GM12878 (cell line): ENCODE measurements at regions not wholly inside any gene's neighbourhood (a gene's known extent, or its start where the extent isn't known, plus 50 kb on each side); places are given as distances from the start of the nearest gene placed in this dataset.

ENCODE experiments used
- ATAC-seq: fragments of 200-7000 bp; cut with Tn5 transposase; 3 replicates; pipeline ENCODE4 v1.9.1; 2020; ENCODE audit warnings: mild to moderate bottlenecking, moderate library complexity
- BruUV-seq: library from RNA; stranded (reverse); fragments of 400-500 nt; replicated peaks from 2 replicates; lab custom pipeline; 2021; lab: Mats Ljungman, UMichigan
- CTCF ChIA-PET: fragments of 300-600 bp; sonication (Branson Sonifier 250); formaldehyde crosslinking; extraction: SDS; loops from one replicate; lab custom pipeline; 2021; ENCODE audit warnings: inconsistent platforms; lab: Yijun Ruan, JAX
- POLR2A ChIA-PET: fragments of 350-600 bp; formaldehyde crosslinking; extraction: SDS; loops from one replicate; lab custom pipeline; 2021; ENCODE audit warnings: inconsistent platforms; lab: Charles Lee
- RAD21 ChIA-PET: fragments of 300-600 bp; sonication (Branson Sonifier 250); formaldehyde crosslinking; loops from one replicate; lab custom pipeline; 2023; ENCODE audit warnings: antibody characterized with exemption; ENCODE audit not compliant: unreplicated experiment; lab: Charles Lee
- SMC1A ChIA-PET: fragments of 300-600 bp; sonication (Branson Sonifier 250); formaldehyde crosslinking; loops from one replicate; lab custom pipeline; 2023; ENCODE audit not compliant: unreplicated experiment, uncharacterized antibody; lab: Charles Lee
- DNase-seq: peaks from one replicate; pipeline ENCODE4 v3.0.0-alpha.2; 2011; ENCODE audit warnings: low read depth, low spot score
- FAIRE-seq: peaks from 3 replicates; lab custom pipeline; 2011; peaks lifted over from hg19 to GRCh38; lab: Jason Lieb, UNC
- H2AFZ ChIP-seq: 2 replicates; pipeline ENCODE4 v1.6.0; 2011; ENCODE audit warnings: low read depth, low read length, control low read depth; ENCODE audit not compliant: control insufficient read depth
- H3K27ac ChIP-seq: 2 replicates; pipeline ENCODE4 v1.5.1; 2011; ENCODE audit warnings: control low read depth; ENCODE audit not compliant: control insufficient read depth, insufficient read depth
- H3K27me3 ChIP-seq, 2 experiments: replicated peaks in 1 of 2; 2 replicates each; pipeline versions ENCODE4 v1.6.0 to v1.6.1; 2011; ENCODE audit warnings: low read length in 1 of 2; ENCODE audit not compliant: control insufficient read depth in 2 of 2, insufficient read depth in 2 of 2
- H3K36me3 ChIP-seq, 2 experiments: 2 replicates each; pipeline ENCODE4 v1.5.1; 2011; ENCODE audit warnings: low read length in 1 of 2; ENCODE audit not compliant: control insufficient read depth in 2 of 2, insufficient read depth in 2 of 2
- H3K4me1 ChIP-seq: 2 replicates; pipeline ENCODE4 v1.6.1; 2011; ENCODE audit warnings: mild to moderate bottlenecking, low read length, moderate library complexity, mixed read lengths; ENCODE audit not compliant: control insufficient read depth, insufficient read depth
- H3K4me2 ChIP-seq: 2 replicates; pipeline ENCODE4 v1.6.0; 2011; ENCODE audit warnings: control low read depth; ENCODE audit not compliant: control insufficient read depth, insufficient read depth
- H3K4me3 ChIP-seq: fragments of 200-600 bp; sonication (generic); 2 replicates; pipeline ENCODE4 v1.5.1; 2016
- H3K79me2 ChIP-seq: 2 replicates; pipeline ENCODE4 v1.6.0; 2011; ENCODE audit warnings: low read length; ENCODE audit not compliant: control insufficient read depth, insufficient read depth
- H3K9ac ChIP-seq: 2 replicates; pipeline ENCODE4 v1.8.0; 2011; ENCODE audit warnings: low read length, control low read depth, mixed read lengths; ENCODE audit not compliant: control insufficient read depth, insufficient read depth
- H3K9me3 ChIP-seq: replicated peaks from 3 replicates; pipeline ENCODE4 v1.5.1; 2011; ENCODE audit warnings: mild to moderate bottlenecking, low read length; ENCODE audit not compliant: control insufficient read depth, insufficient read depth
- H4K20me1 ChIP-seq: 2 replicates; pipeline ENCODE4 v1.6.0; 2011; ENCODE audit not compliant: control insufficient read depth, insufficient read depth
- CREM ChIP-seq: IDR thresholded peaks from 2 replicates; pipeline ENCODE4 v1.6.1; 2014; ENCODE audit warnings: antibody characterized with exemption, low read depth
- GATAD2B ChIP-seq: fragments of 450-650 bp; conservative IDR thresholded peaks from 2 replicates; pipeline ENCODE4 v1.6.1; 2017; ENCODE audit warnings: low read depth, mild to moderate bottlenecking, moderate library complexity
- HCFC1 ChIP-seq: fragments of 150-350 bp; IDR thresholded peaks from 2 replicates; pipeline ENCODE4 v1.6.1; 2014; ENCODE audit warnings: low read length
- NR2F1 ChIP-seq: fragments of 450-650 bp; conservative IDR thresholded peaks from 2 replicates; pipeline ENCODE4 v1.6.1; 2017; ENCODE audit warnings: mild to moderate bottlenecking
- ZZZ3 ChIP-seq: IDR thresholded peaks from 2 replicates; pipeline ENCODE4 v1.6.1; 2011; ENCODE audit warnings: low read depth; ENCODE audit not compliant: control insufficient read depth, insufficient read length
- WGBS: methylation state at CpG from one replicate; pipeline ENCODE4 v1.1.6; 2016; ENCODE audit warnings: low lambda C conversion rate; ENCODE audit not compliant: insufficient replicate concordance, insufficient coverage; ENCODE audit errors: missing lambda C conversion rate; 5-methylcytosine and 5-hydroxymethylcytosine counted together
- in situ Hi-C: fragments of 300-500 bp; cut with MboI; formaldehyde crosslinking; loops from 9 replicates; pipeline ENCODE4 v1.14.3; 2018; ENCODE audit warnings: mixed read lengths
- intact Hi-C: fragments of 100-400 bp; cut with micrococcal nuclease; formaldehyde crosslinking; loops from one replicate; pipeline ENCODE4 v1.14.2; 2022; ENCODE audit not compliant: unreplicated experiment
- TF ChIP-seq, protein P1 (sequence below): fragments of 450-650 bp; IDR thresholded peaks from 2 replicates; pipeline ENCODE4 v1.6.1; 2016; ENCODE audit warnings: mild to moderate bottlenecking, moderate library complexity, borderline replicate concordance
- TF ChIP-seq, protein P2 (sequence below): fragments of 450-650 bp; IDR thresholded peaks from 2 replicates; pipeline ENCODE4 v1.6.1; 2017; ENCODE audit warnings: borderline replicate concordance

DNA sequence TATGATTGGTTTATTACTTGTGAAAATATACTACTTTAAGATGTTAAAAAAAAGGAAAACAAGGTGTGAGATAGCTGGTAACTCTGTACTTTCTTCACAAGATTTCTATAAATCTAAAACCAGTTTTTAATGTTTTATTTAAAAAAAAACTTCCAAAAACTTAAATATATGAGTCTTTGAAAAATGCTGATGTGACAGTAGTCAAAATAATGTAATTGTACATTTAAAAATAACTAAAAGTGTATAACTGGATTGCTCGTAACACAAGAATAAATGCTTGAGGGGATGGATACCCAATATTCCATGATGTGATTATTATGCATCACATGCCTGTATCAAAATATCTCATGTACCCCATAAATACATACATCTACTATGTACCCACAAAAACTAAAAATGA lies 464.9 kb downstream of the NYAP2 start:
- ChIA-PET SMC1A (no interaction called here), CTCF (no interaction called here), POLR2A (no interaction called here), RAD21 (no interaction called here)
- ATAC-seq: no peak
- Histone ChIP-seq H3K9ac (no peak overlapping the region), H4K20me1 (no peaks in the 10 kb centered on the region), H3K36me3 (no peaks in the 10 kb centered on the region), H3K27me3 (no peaks in the 10 kb centered on the region), H3K9me3 (no peaks in the 10 kb centered on the region), H3K27ac (no peak overlapping the region), H3K79me2 (no peaks in the 10 kb centered on the region), H2AFZ (no peak overlapping the region), H3K4me2 (no peak overlapping the region), H3K4me3 (no peak overlapping the region), H3K4me1 (no peaks in the 10 kb centered on the region)
- TF ChIP-seq HCFC1 (no peak), NR2F1 (no peak), CREM (no peak), GATAD2B (no peak), ZZZ3 (no peak)
- TF ChIP-seq, protein P1, sequence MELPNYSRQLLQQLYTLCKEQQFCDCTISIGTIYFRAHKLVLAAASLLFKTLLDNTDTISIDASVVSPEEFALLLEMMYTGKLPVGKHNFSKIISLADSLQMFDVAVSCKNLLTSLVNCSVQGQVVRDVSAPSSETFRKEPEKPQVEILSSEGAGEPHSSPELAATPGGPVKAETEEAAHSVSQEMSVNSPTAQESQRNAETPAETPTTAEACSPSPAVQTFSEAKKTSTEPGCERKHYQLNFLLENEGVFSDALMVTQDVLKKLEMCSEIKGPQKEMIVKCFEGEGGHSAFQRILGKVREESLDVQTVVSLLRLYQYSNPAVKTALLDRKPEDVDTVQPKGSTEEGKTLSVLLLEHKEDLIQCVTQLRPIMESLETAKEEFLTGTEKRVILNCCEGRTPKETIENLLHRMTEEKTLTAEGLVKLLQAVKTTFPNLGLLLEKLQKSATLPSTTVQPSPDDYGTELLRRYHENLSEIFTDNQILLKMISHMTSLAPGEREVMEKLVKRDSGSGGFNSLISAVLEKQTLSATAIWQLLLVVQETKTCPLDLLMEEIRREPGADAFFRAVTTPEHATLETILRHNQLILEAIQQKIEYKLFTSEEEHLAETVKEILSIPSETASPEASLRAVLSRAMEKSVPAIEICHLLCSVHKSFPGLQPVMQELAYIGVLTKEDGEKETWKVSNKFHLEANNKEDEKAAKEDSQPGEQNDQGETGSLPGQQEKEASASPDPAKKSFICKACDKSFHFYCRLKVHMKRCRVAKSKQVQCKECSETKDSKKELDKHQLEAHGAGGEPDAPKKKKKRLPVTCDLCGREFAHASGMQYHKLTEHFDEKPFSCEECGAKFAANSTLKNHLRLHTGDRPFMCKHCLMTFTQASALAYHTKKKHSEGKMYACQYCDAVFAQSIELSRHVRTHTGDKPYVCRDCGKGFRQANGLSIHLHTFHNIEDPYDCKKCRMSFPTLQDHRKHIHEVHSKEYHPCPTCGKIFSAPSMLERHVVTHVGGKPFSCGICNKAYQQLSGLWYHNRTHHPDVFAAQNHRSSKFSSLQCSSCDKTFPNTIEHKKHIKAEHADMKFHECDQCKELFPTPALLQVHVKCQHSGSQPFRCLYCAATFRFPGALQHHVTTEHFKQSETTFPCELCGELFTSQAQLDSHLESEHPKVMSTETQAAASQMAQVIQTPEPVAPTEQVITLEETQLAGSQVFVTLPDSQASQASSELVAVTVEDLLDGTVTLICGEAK: no peak
- TF ChIP-seq, protein P2, sequence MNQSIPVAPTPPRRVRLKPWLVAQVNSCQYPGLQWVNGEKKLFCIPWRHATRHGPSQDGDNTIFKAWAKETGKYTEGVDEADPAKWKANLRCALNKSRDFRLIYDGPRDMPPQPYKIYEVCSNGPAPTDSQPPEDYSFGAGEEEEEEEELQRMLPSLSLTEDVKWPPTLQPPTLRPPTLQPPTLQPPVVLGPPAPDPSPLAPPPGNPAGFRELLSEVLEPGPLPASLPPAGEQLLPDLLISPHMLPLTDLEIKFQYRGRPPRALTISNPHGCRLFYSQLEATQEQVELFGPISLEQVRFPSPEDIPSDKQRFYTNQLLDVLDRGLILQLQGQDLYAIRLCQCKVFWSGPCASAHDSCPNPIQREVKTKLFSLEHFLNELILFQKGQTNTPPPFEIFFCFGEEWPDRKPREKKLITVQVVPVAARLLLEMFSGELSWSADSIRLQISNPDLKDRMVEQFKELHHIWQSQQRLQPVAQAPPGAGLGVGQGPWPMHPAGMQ: no peak
- DNase-seq: no peak
- no peak for FAIRE-seq
- in situ Hi-C loops: no loop called here
- no TSS peak for BruUV-seq
- 0% methylated on average over 1 of the region's 1 CpG for WGBS
- intact Hi-C loops: no loop called here
